Sigmoid colon (tissue), 3 donors: ENCODE measurements at regions not wholly inside any gene's neighbourhood (a gene's known extent, or its start where the extent isn't known, plus 50 kb on each side); places are given as distances from the start of the nearest gene placed in this dataset.

Source experiments
- POLR2A ChIP-seq, 2 donors: fragments of 450-650 bp; IDR thresholded peaks; one replicate each; pipeline ENCODE4 v1.6.1; 2016; ENCODE audit warnings: antibody characterized with exemption in 2 of 2, mild to moderate bottlenecking in 2 of 2, moderate library complexity in 2 of 2
- TF ChIP-seq, protein P1 (sequence below), 4 experiments: fragments of 450-650 bp in 3 of 4; fragments of 200-600 bp in 1 of 4; IDR thresholded peaks; one replicate each; pipeline ENCODE4 v1.5.1; 2016 to 2019; ENCODE audit warnings: antibody characterized with exemption in 4 of 4, mild to moderate bottlenecking in 3 of 4, moderate library complexity in 2 of 4

GRCh38 chr4:152159773-152160172, 376.1 kb downstream of the FBXW7 start:
- TF ChIP-seq, protein P1, sequence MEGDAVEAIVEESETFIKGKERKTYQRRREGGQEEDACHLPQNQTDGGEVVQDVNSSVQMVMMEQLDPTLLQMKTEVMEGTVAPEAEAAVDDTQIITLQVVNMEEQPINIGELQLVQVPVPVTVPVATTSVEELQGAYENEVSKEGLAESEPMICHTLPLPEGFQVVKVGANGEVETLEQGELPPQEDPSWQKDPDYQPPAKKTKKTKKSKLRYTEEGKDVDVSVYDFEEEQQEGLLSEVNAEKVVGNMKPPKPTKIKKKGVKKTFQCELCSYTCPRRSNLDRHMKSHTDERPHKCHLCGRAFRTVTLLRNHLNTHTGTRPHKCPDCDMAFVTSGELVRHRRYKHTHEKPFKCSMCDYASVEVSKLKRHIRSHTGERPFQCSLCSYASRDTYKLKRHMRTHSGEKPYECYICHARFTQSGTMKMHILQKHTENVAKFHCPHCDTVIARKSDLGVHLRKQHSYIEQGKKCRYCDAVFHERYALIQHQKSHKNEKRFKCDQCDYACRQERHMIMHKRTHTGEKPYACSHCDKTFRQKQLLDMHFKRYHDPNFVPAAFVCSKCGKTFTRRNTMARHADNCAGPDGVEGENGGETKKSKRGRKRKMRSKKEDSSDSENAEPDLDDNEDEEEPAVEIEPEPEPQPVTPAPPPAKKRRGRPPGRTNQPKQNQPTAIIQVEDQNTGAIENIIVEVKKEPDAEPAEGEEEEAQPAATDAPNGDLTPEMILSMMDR (IDR thresholded peaks at IDR 0.05), result no peak
- no peak for TF ChIP-seq POLR2A (IDR thresholded peaks at IDR 0.05)
